AML-193 (cell line): ENCODE measurements at regions not wholly inside any gene's neighbourhood (a gene's known extent, or its start where the extent isn't known, plus 50 kb on each side); places are given as distances from the start of the nearest gene placed in this dataset.
A peak's percentile ranks its signal among the peaks of the same experiment; 100 is the strongest.
"Not testable (repeated sequence)": the region's sequence is repeated elsewhere in the genome, so short reads cannot be mapped to it uniquely, and the experiment has no call there.

Source experiments
- DNase-seq, 2 experiments: peaks; one replicate each; lab custom pipeline; 2025; lab: John Stamatoyannopoulos, UW

GRCh38 chr6:37078814-37079213 lies 73.4 kb downstream of the FGD2 start:
- no peak for DNase-seq

GRCh38 chr6:37081042-37081607 lies 75.7 kb downstream of the FGD2 start:
- DNase-seq = no peak

GRCh38 chr6:37082390-37083130 lies 77.1 kb downstream of the FGD2 start:
- DNase-seq = no peak

- peak; percentile 99 to 100 for DNase-seq
Measured at GRCh38 chr6:37083243-37084138, 78.0 kb downstream of the FGD2 start.

GRCh38 chr6:37084665-37085064 lies 79.2 kb downstream of the FGD2 start:
- DNase-seq = not testable (repeated sequence)

GRCh38 chr6:37085198-37085597 lies 79.7 kb downstream of the FGD2 start:
- peak in 1 of 2 experiments; percentile 17 for DNase-seq

GRCh38 chr6:37088897-37089296 lies 81.1 kb upstream of the PIM1 start:
- DNase-seq = no peak

- DNase-seq = no peak
Measured at GRCh38 chr6:37089783-37090182, 80.2 kb upstream of the PIM1 start.

GRCh38 chr6:37091104-37091503 lies 78.8 kb upstream of the PIM1 start:
- DNase-seq = not testable (repeated sequence)

- DNase-seq = not testable (repeated sequence)
Measured at GRCh38 chr6:37091586-37091985, 78.4 kb upstream of the PIM1 start.

GRCh38 chr6:37092923-37093727 lies 76.8 kb upstream of the PIM1 start:
- no peak for DNase-seq

GRCh38 chr6:37093728-37094069 lies 76.3 kb upstream of the PIM1 start:
- no peak for DNase-seq

GRCh38 chr6:37095997-37096396 lies 74.0 kb upstream of the PIM1 start:
- no peak for DNase-seq

GRCh38 chr6:37097335-37097734 lies 72.6 kb upstream of the PIM1 start:
- DNase-seq = no peak

- DNase-seq = peak; percentile 54 to 65
Measured at GRCh38 chr6:37099442-37099841, 70.5 kb upstream of the PIM1 start.

GRCh38 chr6:37100745-37101144 lies 69.2 kb upstream of the PIM1 start:
- DNase-seq = no peak

- no peak for DNase-seq
Measured at GRCh38 chr6:37101991-37102298, 68.0 kb upstream of the PIM1 start.

- DNase-seq = peak; percentile 94
Measured at GRCh38 chr6:37102299-37103168, 67.4 kb upstream of the PIM1 start.

- no peak for DNase-seq
Measured at GRCh38 chr6:37103169-37104039, 66.5 kb upstream of the PIM1 start.

- no peak for DNase-seq
Measured at GRCh38 chr6:37104824-37105147, 65.2 kb upstream of the PIM1 start.
